ENCODE measurements at regions not wholly inside any gene's neighbourhood (a gene's known extent, or its start where the extent isn't known, plus 50 kb on each side); places are given as distances from the start of the nearest gene placed in this dataset.
A peak's percentile ranks its signal among the peaks of the same experiment; 100 is the strongest.

DNA sequence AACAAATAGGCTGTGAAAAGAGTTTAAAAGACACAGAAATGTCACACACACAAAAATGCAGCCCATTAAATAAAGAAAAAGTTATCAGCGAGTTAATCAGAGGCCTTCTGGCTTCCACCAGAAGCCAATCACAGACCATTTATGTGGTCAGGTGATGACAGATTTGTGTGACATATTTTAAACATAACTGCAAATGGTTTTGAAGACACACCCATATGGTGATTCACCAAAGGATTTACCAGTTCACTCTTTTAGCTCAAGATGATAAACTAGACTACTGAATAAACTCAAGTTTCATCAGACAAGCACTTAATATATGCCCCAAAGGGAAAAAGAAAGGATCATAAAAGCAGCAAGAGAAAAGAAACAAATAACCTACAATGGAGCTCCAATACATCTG is 181.2 kb downstream of the SPANXN4 start:
- peak; percentile 1 for DNase-seq (ENCODE audit: low read depth)

DNA sequence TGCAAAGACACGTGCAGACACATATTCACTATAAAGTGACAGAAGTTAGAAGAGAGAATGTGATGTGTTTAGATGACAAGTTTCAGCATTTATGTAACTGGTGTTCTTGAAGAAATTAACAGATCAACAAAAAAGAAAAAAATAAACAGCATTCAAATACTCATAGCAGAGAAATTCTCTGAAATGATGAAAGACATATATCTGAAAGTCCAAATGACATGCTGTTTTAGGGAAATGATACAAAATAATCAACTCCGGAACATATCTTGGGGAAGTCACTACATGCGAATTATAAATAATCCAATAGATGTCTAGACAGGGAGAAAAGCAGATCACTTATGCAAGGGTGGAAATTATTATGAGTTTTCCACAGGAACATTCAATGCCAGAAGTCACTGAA is 146.0 kb downstream of the SPANXN4 start:
- no peak for DNase-seq (ENCODE audit: low read depth)

DNA sequence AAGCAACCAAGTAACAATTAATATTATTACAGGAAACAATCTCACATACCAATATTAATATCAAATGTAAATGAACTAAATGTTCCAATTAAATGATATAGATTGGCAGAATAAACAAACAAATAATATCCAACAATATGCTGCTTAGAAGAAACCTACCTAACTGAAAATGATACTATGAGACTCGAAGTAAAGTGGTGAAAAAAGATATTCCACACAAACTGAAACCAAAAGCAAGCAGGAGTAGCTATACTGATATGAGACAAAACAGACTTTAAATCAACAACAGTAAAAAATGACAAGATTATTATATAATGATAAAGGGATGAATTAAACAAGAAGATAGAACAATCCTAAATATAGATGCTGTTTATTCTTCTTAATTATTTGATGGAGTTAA is 140.1 kb downstream of the SPANXN4 start:
- DNase-seq (ENCODE audit: low read depth): no peak

DNA sequence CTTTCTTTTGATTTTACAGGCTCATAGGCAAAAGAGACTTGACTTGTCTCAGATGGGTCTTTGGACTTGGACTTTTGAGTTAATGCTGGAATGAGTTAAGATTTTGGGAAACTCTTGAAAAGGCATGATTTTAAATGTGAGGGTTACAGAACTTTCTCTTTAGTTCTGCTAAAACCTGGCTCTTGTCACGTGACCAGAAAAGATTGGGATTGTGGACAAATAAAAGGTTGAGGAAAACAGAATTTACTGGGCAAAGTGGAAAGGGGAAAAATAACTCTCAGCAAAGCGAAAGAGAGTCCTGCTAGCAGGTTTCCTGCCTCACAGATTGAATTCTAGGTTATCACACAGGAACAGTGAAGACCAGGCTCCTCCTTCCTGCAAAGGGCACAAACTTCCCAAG is 114.0 kb downstream of the SPANXN4 start:
- no peak for DNase-seq (ENCODE audit: low read depth)

DNA sequence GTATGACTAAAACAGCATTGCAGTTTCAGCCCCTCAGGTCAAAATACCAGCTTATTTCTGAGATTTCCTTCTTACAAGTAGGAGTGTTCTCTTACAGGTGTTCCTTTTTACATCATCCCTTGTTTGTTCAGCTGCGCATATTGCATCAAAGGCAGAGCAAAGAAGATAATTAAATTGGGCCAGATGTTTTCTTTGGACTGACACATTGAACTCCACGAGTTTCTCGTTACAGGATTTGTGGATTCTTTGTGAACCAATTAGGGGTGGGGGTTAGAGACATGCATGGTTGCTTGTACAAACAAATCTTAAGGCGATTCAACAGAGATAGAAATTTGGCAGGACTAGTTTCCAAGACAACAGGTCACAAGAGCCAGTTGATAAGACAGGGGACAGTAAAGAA is 95.7 kb downstream of the SPANXN4 start:
- no peak for DNase-seq (ENCODE audit: low read depth)

DNA sequence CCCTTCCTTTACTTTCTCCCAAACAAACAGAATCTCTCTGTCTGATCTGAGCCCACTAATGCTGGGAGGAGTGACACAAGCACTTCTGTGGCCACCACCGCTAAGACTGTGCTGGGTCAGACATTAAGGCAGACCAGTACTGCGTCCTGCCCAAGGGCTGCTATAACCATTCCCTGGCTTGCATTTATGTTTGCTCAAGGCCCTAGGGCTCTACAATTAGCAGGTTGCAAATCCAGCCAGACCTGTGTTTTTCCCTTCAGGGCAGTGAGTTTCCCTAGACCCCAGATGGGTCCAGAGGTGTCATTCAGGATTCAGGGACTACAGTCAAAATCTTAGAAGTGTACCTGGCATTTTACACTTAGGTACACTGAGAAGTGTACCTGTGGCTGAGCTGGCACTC is 89.7 kb downstream of the SPANXN4 start:
- no peak for DNase-seq (ENCODE audit: low read depth)

DNA sequence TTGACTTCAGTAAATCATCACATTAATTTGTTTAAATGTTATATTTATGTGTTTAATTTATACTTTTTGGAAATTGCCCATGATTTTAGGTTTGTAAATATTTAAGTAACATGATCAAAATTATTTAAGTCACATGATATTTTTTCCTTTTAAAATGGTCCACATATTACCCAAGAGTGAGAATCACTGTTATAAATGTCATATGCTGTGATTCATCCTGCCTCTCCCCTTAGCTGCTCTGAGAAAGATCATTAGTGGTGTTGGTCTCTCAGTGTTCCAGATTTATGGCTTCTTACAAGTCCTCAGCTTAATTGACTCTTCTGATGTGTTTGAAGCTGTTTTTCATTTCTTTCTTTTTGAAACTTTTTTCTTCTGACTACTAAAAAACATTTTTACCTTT is 70.1 kb downstream of the SPANXN4 start:
- peak; percentile 0 for DNase-seq (ENCODE audit: low read depth)

DNA sequence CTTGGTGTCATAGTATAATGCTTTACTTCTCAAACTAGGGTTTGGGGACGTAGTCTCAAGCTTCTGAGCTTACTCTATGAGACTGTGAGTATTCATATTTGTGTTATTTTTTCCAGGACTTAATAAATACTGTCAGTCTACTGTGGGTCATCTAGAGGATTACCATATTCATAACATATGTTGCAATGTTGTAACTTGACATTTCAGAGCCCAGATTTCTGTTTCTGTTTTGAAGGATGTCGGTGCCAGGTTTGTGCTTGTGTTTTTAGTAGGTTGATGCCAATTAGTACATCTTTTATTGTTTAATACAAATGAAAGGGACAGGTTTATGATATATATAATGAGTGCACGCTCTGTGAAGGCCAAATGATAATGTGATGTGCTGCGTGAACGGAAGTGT is 69.6 kb downstream of the SPANXN4 start:
- DNase-seq (ENCODE audit: low read depth): no peak

DNA sequence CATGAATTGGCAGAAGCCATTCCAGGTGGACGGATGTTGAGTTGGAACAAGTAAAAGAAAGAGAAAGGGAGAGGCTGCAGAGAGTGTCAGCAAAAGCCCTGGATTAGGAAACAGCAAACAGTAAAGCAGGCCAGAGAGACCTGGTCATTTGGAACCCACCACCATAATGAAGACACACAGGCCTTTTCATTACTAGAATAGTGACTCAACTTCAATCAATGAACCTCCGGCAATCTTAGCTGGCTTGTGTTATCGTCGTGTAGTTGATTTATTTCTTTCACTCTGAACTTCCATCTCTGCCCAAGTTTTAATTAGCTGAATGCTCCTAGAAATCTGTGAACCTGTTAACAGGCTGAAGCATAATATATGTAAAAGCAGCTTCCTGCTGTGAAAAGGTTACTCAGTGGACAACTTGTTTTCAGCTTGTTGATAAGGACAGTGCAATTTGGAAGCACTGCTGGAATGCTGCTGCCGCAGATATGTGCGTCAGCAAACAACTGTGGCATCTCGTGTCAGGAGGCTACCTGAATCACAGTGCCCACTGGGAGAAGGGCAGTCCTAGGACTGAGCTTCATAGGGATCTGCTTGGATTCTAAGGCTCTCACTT is 68.8 kb downstream of the SPANXN4 start:
- no peak for DNase-seq (ENCODE audit: low read depth)
